ENCODE measurements at regions not wholly inside any gene's neighbourhood (a gene's known extent, or its start where the extent isn't known, plus 50 kb on each side); places are given as distances from the start of the nearest gene placed in this dataset.

- DNase-seq, result no peak
Observed at GRCh38 chr3:34346656-34347055, 548.2 kb downstream of the PDCD6IP start.

DNA sequence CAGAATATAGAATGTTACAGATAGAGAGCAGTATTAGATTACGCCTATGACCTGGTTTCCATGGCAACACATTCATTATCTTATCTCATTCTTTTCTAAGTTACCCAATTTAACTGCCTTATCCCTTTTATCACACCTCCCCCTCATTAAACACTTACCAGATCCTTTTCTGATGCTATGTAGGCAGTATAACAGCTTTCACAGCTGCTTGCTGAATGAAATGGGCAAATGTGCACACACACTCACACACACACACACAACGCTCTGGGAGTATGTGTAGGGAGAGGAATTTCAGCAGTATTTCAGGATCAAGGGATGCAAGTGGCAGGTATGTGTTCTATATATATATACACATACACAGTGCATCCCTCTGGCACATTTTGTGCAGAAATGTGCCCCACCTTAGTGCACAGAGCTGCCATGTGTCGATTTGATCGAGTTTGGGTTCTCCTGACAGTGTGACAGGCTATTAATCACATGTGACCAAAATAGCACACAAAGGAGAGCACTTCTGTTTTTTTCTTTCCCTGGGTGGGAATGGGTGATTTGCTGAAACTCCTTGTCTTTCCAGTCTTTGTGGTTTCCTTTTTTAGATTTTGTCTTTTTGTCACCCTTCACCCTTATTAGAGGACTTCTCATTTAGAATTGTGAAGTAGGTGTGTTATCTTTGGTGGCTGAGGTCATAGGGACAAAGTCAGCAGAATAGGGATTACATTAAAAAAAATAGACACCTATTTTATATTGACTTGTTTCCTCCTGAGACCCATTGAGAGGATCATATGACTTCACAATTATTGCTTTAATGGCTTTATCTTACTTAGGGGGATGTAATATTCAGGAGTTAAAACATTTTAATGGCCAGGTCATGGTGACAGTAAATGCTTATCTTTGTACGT is 553.7 kb downstream of the PDCD6IP start:
- no peak for DNase-seq

DNA sequence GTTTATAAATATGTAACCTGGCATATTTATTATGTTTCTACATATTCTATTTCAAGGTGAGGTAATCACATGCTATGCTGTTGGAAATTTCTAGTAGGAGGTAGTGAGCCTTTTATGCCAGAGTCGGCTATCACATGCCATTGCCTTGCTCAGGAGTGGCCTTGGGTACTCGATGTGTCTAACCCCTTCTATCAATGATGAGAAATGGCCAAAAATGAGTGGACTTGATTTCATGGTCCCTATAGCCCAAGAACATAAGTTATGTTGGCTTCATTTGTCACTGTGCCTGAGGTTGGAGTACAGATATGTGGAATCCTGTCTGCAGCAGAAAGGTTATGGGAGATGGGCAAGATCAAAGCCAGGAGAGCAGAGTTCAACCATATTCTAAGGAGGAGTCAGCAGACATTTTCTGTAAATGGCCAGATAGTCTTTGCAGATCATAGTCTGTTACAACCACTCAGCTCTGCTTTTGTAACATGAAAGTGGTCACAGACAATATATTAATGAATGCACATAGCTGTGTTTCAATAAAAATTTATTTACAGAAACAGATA is 554.4 kb downstream of the PDCD6IP start:
- DNase-seq, result no peak

DNA sequence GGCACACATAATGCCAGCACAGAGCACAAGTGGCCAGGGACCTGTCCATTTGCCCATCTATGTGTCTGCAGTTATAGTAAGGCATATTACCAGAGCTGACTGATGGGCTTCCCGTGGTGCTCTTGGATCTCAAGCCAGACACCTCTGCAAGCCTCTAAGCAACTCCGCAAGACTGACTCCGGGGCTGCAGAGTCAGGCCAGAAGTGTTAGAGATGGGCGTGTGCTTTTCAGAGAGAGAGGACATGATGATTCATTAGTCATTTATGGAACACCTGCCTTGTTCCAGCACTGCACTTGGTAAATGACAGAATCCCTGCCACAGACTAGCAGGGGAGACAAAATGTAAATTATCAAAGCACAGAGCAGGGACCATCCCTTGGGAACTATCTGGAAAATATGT is 559.0 kb downstream of the PDCD6IP start:
- no peak for DNase-seq

- DNase-seq, result no peak
Observed at GRCh38 chr3:34359064-34359463, 560.6 kb downstream of the PDCD6IP start.

GRCh38 chr3:34360713-34361112 is 562.3 kb downstream of the PDCD6IP start:
- no peak for DNase-seq

DNA sequence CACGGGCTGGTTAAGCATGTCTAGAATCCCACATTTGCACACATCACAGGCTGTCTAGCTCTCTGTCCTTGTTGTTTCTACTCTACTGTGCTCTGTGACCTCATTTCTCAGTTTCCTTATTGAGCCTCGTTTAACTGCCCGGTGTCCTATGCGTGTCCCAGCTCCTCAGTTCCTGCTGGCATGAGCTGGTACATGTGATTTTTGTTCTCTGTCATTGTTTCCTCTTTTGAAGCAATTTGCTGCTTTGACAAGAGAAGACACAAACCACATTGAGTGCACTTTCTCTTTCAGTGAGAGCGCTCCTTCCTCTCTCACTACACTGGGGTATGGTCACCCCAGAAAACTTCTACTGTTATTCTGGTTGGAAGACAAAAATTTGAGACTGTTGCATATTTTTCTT is 563.5 kb downstream of the PDCD6IP start:
- DNase-seq, result no peak

DNA sequence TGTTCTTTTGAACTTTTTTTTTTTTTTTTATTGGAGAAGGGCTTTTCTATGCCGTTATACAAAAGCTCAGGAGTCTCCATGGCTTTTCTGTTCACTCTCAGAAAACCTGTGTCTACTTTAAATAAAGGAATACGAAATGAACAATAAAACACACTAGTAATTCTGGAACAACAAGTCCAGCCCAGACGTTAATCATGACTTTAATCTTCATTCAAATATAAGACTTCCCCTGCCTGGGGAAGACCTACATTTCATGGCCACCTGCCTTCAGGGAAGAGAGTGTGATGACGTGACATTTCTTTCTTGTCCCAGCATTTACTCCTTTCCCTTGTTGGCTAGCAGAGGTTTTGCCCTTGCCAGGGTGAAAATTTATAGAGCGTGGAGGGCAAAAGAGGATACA is 564.5 kb downstream of the PDCD6IP start:
- no peak for DNase-seq

- no peak for DNase-seq
Observed at GRCh38 chr3:34363881-34364280, 565.5 kb downstream of the PDCD6IP start.

DNA sequence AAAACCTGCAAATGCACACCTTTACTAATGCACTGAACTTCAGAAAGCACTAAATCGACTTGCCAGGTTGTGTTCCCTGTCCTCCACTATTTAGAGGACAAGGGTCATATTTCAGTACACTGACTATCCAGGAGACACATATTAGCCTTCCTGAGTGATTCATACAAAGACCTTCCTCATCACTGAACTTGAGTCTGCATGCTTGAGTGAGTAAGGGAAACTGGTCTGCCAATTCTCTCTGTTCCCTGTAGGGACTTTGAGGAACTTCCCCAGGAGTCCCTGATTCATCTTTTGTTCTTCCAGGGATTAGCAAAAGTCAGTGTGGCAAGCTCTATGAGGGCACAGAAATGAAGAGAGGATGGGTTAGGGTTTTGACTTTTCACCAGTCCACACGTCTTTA is 565.9 kb downstream of the PDCD6IP start:
- DNase-seq, result no peak

- no peak for DNase-seq
Observed at GRCh38 chr3:34365231-34365630, 566.8 kb downstream of the PDCD6IP start.

DNA sequence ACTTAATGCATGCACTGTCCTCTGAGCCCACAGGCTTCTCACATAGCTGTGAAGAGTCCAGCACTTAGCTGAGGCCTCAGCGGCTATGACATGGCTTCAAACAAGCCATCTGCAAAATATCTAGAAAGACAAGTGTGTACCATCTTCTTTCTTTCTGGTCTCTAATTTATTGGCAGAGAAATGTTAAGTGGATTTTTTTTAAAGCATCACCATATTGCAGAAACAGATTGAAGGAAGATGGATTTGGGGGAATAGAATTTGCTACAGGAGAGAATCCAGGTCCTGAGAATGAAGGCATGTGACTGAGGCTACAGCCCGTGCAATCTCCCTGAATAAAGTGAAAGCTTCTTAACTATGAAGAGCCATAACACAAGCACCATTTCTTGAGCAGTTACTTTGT is 567.3 kb downstream of the PDCD6IP start:
- no peak for DNase-seq

DNA sequence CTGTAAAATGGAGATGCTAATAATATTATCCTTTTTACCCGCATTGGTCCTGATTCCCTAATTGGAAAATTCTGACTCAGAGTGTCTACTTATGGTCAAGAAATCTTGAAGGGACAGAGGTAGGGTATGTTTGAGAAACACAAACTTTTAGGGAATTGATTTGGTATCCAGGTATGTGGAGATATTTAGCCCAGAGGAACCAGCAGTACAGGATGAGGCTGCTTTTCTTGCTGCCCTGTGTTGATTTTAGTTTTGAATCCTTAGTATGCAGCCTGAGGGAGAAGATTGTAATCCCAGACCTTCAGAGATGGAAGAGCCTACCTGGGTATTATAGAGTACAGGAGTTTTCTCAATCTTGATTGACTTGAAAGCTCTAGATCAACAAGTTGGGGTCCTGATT is 569.1 kb downstream of the PDCD6IP start:
- no peak for DNase-seq

- no peak for DNase-seq
Observed at GRCh38 chr3:34374521-34374920, 576.1 kb downstream of the PDCD6IP start.

DNA sequence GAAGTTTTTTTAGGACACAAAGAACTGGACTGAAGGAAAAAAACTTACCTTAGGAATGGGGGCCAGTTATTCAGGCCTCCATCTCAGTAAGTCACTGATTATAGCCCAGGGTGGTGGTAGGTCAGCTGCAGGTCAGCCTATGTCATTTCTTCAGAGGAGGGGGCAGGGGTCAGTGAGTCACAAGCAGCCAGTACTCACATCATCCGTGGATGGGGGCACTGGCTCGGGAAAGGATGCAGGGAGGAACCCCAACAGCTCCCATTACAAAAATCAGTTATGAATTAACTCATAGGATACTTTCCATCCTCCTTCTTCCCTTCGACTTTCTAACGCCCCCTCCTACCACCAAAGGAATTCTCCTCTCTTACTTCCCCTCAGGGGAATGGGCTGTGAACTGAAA is 578.3 kb downstream of the PDCD6IP start:
- DNase-seq, result no peak

DNA sequence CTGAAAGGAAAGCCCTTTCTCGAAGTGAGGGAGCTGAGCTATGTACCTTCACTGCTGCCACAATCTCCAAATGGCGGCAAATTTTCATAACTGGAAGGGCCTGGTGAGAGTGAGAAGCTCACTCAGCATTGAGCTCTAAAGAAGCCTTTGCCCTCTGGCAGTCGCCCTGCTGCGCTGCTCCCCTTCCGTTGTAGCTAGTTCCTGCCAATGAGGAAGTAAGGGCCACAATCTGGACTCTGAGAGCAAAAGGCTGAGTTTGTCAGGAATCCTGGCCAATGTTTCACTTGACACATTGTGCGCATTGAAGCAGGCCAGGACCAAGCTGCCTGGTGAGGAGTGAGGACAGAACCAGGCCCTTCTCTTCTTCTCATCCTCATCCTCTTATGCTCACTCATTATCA is 579.5 kb downstream of the PDCD6IP start:
- no peak for DNase-seq

DNA sequence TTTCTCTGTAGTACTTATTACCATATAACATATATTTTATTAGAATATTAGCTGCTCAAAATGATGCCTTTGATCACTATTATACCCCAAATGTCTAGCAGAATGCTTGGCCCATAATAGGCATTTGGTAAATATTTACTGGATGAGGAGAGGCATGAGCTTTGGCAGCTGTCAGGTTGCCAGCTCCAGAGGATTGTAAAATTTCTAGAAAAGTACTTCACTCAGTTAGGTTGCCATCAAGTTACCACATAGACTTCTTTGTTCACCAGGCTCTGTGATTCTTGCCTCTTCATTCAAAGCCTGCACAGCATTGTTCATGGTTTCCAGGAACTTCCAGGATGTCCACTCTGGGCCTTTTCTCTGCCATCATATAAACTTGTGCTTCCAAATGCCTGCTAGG is 582.8 kb downstream of the PDCD6IP start:
- DNase-seq, result no peak

DNA sequence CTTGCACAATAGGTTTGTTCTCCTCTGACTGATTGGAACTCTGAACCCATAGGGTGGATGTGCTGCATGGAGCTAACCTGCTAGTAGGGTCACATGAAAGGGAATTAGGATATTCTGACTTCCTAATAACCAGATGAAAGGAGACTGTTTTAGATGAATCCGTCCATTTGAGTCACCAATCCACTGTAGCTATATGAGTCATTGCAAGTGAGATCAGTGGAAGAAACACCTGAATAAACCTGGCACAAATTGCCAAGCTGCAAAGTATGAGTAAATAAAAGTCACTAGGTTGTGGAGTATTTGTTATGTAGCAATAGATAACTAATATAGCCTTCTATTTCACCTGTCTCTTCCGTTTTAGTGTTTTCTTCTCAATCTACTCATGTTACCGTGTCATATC is 584.4 kb downstream of the PDCD6IP start:
- no peak for DNase-seq

- DNase-seq, result no peak
Observed at GRCh38 chr3:34386309-34386708, 587.9 kb downstream of the PDCD6IP start.

DNA sequence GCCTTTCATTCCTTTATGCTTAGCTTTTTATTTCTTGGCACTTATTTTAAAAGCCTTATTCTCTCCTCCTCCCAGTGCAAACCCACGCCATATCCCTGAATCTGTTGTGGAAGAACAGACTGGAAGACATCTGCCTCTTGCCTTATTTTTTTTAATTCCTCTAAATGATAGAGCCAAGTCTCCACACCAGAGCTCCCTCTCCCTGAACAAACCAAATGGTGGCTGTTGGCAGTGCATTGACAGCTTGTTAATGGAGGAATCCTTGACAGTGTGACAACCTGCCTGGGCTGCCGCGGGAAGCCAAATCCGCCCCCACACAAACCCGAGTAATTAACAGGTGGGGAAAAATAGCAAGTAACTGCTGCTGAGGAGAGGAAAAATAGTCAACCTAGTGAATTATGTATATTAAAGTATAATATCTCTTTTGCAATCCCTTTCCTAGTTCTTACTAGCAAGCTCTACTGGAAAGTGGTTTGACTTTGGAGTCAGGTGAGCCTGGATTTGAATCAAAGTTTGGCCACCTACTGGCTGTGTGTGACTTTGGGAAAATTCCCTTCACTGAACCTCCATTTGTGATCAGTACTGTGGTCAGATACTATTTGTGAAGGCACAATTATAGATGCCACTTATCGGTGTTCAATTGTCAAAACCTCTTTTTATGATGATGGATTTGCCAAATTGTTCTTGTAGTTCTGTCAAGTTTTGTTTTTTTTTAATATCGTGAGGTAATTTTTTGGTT is 589.6 kb downstream of the PDCD6IP start:
- DNase-seq, result no peak

DNA sequence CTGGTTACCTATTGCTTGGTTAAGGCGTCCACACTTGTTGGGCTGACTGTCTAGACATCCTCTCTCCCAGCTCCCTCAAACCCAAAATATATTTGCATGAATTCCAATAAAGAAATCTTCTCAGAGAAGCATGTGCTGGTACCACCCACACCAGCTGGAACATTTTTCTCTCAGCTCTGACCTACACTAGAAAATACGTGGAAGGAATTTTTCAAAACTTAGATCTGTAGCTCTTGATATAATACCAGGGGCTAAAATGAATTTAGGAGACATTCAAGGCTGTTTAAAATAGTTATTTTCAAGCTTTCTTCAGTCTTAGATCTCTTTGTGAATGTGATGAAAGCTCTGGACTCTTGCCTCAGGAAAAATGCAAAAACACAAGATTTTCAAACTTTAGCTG is 590.4 kb downstream of the PDCD6IP start:
- DNase-seq, result no peak

DNA sequence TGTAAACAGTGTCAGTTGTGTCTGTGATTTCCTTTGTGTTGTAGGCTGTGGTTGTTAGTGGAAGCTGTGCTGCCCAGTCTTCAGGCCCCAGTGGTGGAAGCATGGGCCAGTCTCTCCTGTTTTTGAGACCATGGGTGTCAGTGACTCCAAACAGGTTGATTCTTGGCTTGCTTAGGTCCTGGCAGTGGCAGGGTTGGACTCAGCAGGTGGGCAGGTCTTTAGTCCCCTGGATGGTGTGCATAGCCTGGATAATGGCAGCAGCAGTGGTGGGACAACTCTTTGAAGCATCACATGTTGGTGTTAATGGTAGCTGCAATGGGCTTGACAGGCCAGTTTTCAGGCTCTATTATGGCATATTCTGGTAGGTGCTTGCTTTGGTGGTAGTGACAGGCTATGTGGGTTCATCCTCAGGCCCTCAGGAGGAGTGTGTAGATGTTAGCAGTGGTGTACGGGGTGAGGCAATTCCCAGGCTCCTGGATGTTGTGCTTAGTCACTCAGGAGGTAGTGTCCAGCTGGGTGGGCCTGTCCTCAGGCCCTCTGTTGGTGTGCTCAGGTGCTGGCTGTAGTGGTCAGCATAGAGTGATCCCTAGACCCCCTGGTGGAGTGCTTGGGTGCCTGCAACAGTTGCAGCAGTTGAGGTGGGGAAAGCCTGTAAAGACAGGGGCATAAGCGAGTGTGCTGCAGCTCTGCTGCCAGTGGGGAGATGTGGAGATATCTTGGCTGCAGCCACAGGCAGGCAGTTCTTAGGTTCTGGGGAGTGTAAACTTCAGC is 596.7 kb downstream of the PDCD6IP start:
- DNase-seq, result no peak

- no peak for DNase-seq
Observed at GRCh38 chr3:34396288-34396687, 597.9 kb downstream of the PDCD6IP start.

All from activated gamma-delta T cell treated with Interleukin-2 at 50 U/mL for 16 hours (primary cell).